Coronary artery (tissue), 2 donors: ENCODE measurements at regions not wholly inside any gene's neighbourhood (a gene's known extent, or its start where the extent isn't known, plus 50 kb on each side); places are given as distances from the start of the nearest gene placed in this dataset.

ENCODE experiments used
- DNase-seq: peaks from one replicate; pipeline ENCODE4 v3.0.0-alpha.2; 2017; ENCODE audit warnings: low spot score
- H3K27ac ChIP-seq, 2 donors: fragments of 200-600 bp; sonication (generic); one replicate each; pipeline ENCODE4 v1.5.1; 2016 to 2019
- H3K4me3 ChIP-seq: fragments of 200-600 bp; sonication (generic); 2 replicates; pipeline ENCODE4 v1.5.1; 2016; ENCODE audit warnings: mild to moderate bottlenecking, moderate library complexity
- CTCF ChIP-seq: fragments of 200-600 bp; sonication (generic); IDR thresholded peaks from one replicate; pipeline ENCODE4 v1.5.1; 2019; ENCODE audit warnings: antibody characterized with exemption

- Histone ChIP-seq H3K27ac (no peak overlapping the region), H3K4me3 (no peak overlapping the region)
- no peak for DNase-seq
- TF ChIP-seq CTCF, result no peak
These were observed 516.6 kb upstream of the LCORL start for GRCh38 chr4:18538121-18538520.

GRCh38 chr4:18536428-18536827, 514.9 kb upstream of the LCORL start:
- Histone ChIP-seq H3K27ac (no peak overlapping the region), H3K4me3 (no peak overlapping the region)
- DNase-seq, result no peak
- no peak for TF ChIP-seq CTCF

- DNase-seq, result no peak
- TF ChIP-seq CTCF, result no peak
- Histone ChIP-seq H3K27ac (no peak overlapping the region), H3K4me3 (no peak overlapping the region)
These were observed 514.4 kb upstream of the LCORL start for GRCh38 chr4:18535948-18536347.

GRCh38 chr4:18533262-18533775, 511.8 kb upstream of the LCORL start:
- no peak for DNase-seq
- TF ChIP-seq CTCF, result no peak
- Histone ChIP-seq H3K27ac (no peak overlapping the region), H3K4me3 (no peak overlapping the region)

- no peak for TF ChIP-seq CTCF
- Histone ChIP-seq H3K27ac (no peak overlapping the region), H3K4me3 (no peak overlapping the region)
- DNase-seq, result no peak
These were observed 510.2 kb upstream of the LCORL start for GRCh38 chr4:18531731-18532130.

- H3K27ac ChIP-seq, result no peak overlapping the region
- TF ChIP-seq CTCF, result no peak
- no peak overlapping the region for H3K4me3 ChIP-seq
- no peak for DNase-seq
These were observed 507.9 kb upstream of the LCORL start for GRCh38 chr4:18529482-18529881.

- Histone ChIP-seq H3K27ac (no peak overlapping the region), H3K4me3 (no peak overlapping the region)
- no peak for TF ChIP-seq CTCF
- DNase-seq, result no peak
These were observed 503.1 kb upstream of the LCORL start for GRCh38 chr4:18524667-18525066.
